AG08396 (cell line): ENCODE measurements at regions not wholly inside any gene's neighbourhood (a gene's known extent, or its start where the extent isn't known, plus 50 kb on each side); places are given as distances from the start of the nearest gene placed in this dataset.
"Not testable (repeated sequence)": the region's sequence is repeated elsewhere in the genome, so short reads cannot be mapped to it uniquely, and the experiment has no call there.

Source experiments
- DNase-seq: peaks from one replicate; pipeline ENCODE4 v3.0.0; 2012; ENCODE audit warnings: low spot score, mixed read lengths

DNA sequence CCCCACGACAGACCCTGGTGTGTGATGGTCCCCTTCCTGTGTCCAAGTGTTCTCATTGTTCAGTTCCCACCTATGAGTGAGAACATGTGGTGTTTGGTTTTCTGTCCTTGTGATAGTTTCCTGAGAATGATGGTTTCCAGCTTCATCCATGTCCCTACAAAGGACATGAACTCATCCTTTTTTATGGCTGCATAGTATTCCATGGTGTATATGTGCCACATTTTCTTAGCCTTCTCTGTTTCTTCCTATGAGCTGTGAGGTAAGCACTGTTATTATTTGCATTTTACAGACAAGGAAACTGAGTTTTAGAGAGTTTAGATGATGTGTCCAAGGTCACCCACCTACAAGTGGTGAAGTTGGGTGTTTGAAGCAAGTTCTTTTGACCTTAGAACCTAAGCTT, 51.1 kb upstream of the BNC1 start:
- not testable (repeated sequence) for DNase-seq

DNA sequence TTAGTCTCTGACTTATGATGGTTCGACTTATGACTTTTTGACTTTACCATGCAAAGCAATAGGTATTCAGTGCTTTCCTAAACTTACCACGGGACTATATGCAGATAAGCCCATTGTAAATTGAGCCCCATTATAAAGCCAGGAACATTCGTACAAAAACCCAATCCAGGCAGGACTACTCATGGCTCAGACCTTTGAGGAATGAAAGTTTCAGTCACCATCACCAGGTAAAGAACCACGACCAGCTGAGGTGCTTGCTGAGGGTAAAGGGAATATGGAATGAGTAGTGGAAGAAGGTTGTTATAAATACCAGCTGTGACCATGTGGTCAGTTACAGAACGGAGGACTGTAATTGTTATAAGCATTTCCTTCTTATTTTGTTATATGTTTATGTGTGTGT, 54.9 kb upstream of the BNC1 start:
- DNase-seq = no peak

DNA sequence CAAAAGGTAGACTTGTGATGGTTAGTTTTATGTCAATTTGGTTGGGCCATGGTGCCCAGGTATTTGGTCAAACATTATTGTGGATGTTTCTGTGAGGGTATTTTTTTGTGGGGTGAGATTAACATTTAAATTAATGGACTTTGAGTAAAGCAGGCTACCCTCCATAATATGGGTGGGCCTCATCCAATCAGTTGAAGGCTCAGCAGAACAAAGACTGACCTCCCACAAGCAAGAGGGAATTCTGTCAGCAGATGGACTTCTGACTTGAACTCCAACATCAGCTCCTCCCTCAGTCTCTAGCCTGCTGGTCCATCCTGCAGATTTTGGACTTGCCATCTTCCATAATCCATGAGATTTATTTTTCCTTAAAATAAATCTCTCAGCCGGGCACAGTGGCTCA, 55.6 kb upstream of the BNC1 start:
- no peak for DNase-seq

DNA sequence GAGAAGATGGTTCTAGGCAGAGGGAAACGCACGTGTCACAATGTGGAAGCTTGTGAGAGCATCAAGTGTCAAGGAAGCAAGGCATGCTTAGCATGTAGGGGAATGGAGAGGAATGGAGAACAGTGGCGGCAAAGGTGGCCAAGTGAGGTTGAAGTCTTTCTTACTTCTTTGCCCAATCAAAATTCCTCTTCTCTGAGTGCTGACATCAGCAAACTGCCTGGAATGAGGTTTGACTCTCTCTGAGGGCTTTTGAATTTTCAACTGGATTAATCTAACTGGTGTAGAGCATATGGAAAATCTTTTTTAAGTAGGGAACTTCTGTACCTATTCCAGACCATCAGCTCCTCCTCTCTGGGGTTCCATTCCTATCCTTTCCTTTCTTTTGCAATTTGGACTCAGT, 61.9 kb upstream of the BNC1 start:
- no peak for DNase-seq

DNA sequence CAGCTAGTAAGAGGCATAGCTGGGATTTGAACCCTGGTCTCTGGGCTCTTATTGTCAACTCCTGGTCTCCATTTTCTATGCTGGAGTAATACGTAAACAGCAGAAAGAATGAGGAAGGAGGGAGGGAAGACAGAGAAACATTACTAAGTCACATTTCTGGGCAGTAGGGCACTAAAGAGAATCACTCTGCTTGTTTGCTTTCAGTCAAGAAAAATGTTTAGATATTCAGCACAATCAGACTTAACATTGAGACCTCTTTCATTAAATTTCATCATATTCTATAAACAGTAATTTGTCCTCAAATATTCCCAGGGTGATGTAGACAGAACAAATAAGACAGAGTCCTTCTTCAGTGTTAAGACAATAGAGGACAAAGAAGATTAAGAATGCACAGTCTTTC, 67.7 kb upstream of the BNC1 start:
- no peak for DNase-seq

DNA sequence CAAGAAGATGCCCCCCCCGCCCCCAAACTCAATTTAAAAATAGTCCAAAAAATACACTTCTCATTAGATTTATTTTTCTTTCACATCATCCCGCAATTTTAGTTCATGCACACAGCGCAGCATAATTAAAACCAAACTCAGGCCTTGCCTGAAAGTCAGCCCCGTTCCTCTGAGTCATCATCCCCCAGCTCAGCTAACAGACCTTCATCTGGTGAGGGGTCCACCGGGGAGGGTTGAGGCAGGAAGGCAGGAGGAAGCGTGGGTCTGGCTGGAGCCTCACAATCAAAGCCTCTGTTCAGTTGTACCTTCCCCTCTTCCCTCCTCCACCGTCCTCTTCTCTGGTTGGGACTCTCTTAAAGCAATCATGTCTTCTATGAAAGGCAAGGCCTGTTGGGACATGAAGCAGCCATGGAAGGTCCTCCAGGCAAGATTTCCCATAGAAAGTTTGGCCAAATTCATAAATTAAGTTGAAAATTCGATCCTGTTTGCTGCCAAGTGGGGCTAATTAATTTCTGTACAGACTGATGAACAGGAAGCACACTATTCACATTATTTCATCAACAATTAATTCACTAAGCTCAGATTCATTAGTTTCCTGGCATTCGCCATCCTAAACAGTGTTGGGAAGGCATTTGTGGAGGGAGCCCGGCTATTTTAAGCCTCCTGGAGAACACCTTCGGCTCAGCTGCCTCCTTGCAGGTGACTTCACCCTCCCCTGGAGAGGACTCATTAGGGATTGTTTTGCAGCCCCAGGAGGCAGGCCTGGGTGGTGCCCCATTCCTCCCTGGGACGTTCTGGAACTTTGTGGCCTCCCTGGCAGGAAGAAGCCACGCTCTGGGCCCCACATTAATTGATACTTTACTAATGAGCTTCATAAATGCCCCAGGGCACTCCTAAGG, 72.3 kb upstream of the BNC1 start:
- DNase-seq = no peak

DNA sequence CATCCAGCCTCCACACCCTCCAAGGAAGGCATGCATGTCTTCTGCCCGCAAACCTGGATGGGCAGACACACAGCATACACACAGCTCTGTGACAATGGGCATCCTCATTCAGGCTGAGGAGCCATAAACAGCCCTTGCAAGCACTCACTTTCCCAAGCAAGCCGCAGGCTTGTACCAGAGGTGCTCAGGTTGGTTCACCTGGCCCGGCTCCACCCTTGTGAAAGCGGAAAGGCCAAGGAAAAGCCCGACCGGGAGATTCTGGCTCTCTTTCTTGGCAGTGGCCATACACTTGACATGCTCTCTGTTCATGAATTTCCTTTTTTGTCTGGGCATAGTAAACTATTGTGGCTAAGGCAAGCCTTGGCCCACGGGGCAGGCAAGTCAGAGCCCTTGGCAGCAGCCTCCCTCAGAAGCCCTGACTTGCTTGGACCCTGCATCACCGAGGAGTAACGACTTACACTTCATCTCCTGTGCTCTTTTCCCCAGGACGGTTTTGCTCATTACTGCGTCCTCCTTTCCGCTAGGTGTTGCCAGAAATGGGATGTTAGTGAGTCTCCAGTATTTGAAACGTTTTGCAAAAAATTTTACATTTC, 74.6 kb upstream of the BNC1 start:
- DNase-seq = no peak

DNA sequence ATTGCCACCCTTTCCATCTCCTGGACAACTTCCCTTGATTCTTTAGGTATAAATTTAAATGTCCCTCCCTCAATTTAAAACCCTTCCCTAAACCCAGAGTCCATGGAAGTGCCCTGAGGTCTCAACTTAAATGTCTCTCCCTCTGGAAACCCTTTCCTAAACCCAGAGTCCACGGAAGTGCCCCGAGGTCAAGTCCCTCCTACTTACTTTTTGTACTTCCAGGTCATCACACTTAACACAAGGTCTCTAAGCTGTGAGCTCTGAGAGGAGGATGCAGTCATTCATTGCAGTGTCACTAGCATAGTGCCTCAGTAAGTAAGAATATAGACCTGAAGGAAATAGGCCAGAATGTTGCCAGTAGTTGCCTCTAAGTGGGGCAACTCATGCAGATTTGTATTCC, 78.2 kb upstream of the BNC1 start:
- DNase-seq = no peak

DNA sequence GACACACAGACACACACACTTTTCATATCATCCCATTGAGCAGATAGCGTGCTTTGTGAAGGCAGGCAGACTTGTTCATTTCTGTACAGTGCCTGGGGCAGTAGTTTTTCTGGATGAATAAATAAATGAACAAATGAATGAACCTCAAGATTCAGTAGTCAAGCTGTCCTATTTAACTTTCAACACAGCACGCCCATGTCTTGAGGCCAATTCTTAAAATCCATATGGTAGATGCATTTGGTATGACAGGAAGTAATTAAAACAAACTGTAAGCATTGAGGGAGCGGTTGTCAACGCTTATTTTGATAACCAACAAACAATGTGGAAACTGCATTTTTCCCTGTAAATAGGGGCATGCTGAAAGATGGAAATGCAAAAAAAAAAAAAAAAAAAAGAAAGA, 80.0 kb upstream of the BNC1 start:
- DNase-seq = no peak

DNA sequence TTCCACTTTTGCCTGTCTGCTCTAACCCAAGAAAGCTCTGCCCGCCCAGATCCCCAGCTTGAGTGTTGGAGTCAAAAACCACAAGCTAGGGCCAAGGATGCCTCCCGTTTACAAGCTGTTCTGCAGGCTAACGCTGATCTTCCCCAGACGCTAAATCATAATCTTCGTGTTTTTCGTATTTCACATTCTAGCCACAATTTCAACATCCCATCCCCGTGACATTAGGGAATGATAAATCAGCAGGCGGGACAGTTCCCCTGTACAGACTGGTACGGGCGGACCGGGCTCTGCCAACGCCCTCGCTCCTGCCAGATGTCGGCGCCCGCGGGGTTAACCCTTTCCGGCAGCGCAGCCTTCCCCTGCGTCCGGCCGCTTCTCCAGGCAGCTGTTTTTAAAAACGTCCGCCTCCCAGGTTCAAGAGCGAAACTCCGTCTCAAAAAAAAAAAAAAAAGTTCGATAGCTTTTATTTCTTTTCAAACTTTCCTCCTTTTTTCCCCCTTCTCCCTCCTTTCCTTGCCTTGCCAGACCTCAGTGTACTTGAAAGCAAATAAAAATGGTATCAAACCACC, 81.0 kb upstream of the BNC1 start:
- peak; percentile 54 for DNase-seq

DNA sequence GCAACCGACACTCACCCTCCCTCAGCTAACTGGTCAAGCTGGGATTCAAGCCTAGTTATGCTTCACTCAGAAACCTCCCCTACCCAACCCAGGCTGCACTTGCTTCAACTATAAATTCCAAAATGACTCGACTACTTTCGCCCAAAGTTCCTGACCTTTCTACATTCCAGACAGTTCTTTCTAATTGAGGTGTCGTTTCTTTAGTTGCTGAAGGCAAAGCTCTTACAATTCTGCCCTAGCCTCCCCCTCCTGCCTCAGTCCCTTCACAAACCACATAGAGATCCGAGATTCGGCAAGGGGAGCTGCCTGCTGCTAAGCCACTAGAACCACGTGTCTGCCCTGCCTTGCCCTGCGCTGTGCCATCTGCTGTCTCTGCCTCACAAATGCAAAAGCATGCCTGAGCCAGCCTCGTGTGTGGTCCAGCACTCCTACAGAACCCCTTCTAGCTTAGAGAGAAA, 74.7 kb upstream of the SH3GL3 start:
- peak; percentile 22 for DNase-seq

DNA sequence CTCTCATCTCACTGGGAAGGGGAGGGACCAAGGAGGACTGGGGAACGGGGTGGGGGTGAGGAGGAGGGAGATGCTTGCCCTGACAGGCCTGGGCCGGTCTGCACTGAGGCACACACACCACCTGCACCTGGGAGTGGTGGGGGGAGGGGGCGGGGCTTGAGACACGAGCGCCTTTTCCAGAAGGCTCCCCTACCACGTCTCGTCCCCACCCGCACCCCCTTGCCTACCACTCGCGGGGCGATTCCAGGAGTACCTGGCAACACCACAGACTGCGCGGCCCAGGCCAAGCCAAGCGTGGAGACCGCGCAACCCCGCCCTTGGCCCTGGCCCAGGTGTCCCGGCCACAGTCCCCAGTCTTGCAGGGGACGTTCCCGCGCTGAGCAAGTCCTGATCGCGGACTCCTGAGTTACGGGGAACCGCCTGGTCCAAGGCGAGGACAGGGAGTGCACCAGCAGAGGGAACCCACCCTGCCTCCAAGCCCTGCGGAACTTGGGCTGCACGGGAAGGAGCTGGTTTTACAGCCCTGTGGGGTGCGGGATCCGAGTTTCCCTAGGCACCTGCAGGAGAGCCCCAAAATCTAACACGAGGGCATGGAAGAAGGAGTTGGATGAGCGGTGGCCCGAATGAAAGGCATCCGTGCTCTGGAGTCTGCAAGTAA, 68.1 kb upstream of the SH3GL3 start:
- no peak for DNase-seq

DNA sequence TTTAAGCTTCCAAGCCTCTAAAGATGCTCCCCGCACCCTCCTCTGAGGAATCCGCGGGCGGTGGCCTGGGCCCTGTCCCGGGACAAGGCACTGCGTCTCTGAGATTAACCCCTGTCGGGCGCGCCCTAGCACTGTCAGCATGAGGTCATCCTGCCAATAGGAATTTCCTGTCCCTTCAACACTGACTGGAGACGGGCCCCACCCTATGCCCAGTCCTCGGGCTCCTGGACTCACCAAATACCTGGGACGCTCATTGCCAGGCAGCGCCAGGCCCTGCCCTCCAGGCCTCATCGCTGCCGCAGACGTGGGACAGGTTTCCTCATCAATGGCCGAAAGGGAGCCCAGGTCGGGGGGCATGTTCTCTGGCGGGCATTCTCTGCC, 67.6 kb upstream of the SH3GL3 start:
- DNase-seq = peak; percentile 62

DNA sequence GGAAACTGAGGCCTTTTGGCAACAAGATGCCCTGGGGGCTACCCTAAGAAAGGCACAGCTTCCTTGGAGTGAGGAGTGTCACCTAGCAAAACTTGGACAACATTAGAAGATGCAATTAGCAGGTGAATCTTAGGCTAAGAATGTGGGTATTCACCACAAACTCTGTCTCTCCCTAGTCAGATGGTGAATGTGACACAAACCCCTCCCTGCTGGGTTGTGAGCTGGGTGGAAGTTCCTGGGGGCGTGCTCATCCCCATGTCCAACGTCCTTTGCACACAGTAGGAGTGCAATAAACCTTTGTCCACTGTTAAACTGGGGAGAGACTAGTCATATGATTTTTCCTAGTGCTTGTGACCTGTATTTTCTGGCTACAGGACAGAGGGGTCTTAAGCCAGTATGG, 67.1 kb upstream of the SH3GL3 start:
- peak; percentile 43 for DNase-seq

DNA sequence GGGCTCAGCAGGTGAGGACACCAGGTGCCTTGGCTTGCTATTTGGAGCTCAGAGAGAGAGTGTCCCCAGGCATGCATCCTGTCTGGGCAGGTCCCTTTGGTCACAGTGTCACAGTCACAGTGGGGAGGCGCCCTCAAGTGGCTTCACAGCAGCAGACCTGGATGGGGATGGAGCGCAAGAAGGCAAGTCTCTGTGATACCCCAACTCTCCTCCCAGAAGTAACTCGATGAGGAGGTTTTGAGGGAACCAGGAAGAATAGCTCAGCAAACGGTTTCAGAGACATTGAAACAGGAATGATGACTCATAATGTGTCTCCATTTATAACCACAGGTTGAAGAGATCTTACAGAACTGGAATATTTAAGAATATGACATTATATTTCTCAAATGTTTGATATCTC, 66.5 kb upstream of the SH3GL3 start:
- DNase-seq = peak; percentile 47

DNA sequence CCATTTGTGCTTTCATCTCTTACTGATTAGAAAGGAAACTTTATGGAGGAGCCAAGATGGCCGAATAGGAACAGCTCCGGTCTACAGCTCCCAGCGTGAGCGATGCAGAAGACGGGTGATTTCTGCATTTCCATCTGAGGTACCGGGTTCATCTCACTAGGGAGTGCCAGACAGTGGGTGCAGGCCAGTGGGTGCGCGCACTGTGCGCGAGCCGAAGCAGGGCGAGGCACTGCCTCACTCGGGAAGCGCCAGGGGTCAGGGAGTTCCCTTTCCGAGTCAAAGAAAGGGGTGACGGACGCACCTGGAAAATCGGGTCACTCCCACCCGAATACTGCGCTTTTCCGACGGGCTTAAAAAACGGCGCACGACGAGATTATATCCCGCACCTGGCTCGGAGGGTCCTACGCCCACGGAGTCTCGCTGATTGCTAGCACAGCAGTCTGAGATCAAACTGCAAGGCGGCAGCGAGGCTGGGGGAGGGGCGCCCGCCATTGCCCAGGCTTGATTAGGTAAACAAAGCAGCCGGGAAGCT, 63.5 kb upstream of the SH3GL3 start:
- DNase-seq = not testable (repeated sequence)

DNA sequence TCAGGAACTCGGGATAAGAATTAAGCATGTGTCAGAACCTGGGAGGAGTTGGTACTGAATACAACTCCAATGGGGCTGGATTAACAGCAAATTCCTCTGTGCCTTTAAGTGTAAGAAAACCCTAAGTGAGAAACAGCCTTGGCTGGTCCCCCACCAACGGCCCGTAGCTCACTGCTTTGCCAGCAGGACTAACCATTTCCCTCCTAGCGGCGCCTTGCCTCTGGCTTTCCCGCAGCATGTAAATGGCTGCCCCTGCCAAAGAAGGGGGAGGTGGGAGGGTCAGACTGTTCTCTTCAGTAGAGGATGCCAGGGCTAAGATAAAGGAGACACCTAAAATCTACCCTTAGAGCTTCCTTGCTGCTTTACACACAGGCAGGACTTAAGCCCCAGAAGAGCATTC, 51.0 kb upstream of the SH3GL3 start:
- no peak for DNase-seq
